K562 (cell line): ENCODE measurements at regions not wholly inside any gene's neighbourhood (a gene's known extent, or its start where the extent isn't known, plus 50 kb on each side); places are given as distances from the start of the nearest gene placed in this dataset.

ENCODE experiments used
- ATAC-seq: fragments of 200-7000 bp; cut with Tn5 transposase; 3 replicates; pipeline ENCODE4 v1.9.1; 2020; ENCODE audit warnings: moderate library complexity
- BruUV-seq: library from RNA; stranded (reverse); fragments of 400-500 nt; replicated peaks from 2 replicates; lab custom pipeline; 2021; lab: Mats Ljungman, UMichigan
- CTCF ChIA-PET: fragments of 300-600 bp; formaldehyde crosslinking; extraction: SDS; loops from one replicate; lab custom pipeline; 2021; ENCODE audit warnings: low intra/inter-chr PET ratio; lab: Yijun Ruan, JAX
- POLR2A ChIA-PET: fragments of 300-600, 350-650 bp; sonication (Branson Sonifier 250); formaldehyde crosslinking; extraction: SDS; loops from one replicate; lab custom pipeline; 2021; ENCODE audit warnings: antibody characterized with exemption, inconsistent platforms; lab: Yijun Ruan, JAX
- DNase-seq, 4 experiments: peaks; one replicate each; pipeline versions ENCODE4 v3.0.0 to v3.0.0-alpha.2; 2011 to 2018; ENCODE audit warnings: low spot score in 3 of 4, mixed read lengths in 3 of 4; ENCODE audit errors: extremely low read depth in 1 of 4
- FAIRE-seq: peaks from 2 replicates; lab custom pipeline; 2011; peaks lifted over from hg19 to GRCh38; lab: Jason Lieb, UNC
- H2AFZ ChIP-seq: 2 replicates; pipeline ENCODE4 v1.6.0; 2011; ENCODE audit warnings: low read depth, low read length, control low read depth, inconsistent platforms
- H3K27ac ChIP-seq: fragments of 200-600 bp; 3 replicates; pipeline ENCODE4 v1.8.0; 2011; ENCODE audit warnings: low read depth, mild to moderate bottlenecking, control low read depth, inconsistent platforms, low read length, moderate library complexity, mixed read lengths; ENCODE audit errors: extremely low read depth
- H3K27me3 ChIP-seq, 2 experiments: fragments of 300-600 bp in 1 of 2; 2 replicates in 1 of 2; 3 replicates in 1 of 2; pipeline versions ENCODE4 v1.6.0 to v1.8.0; 2011; ENCODE audit warnings: inconsistent platforms in 2 of 2, low read length in 2 of 2, mild to moderate bottlenecking in 1 of 2, mixed read lengths in 1 of 2, moderate library complexity in 1 of 2; ENCODE audit not compliant: control insufficient read depth in 2 of 2, insufficient read depth in 2 of 2
- H3K36me3 ChIP-seq: fragments of 300-600 bp; 3 replicates; pipeline ENCODE4 v1.8.0; 2011; ENCODE audit warnings: mild to moderate bottlenecking, low read length, inconsistent platforms; ENCODE audit not compliant: control insufficient read depth, insufficient read depth
- H3K4me1 ChIP-seq, 2 experiments: fragments of 200-600 bp in 1 of 2; replicated peaks in 1 of 2; 2 replicates in 1 of 2; 3 replicates in 1 of 2; pipeline versions ENCODE4 v1.5.1 to v1.8.0; 2011; ENCODE audit warnings: inconsistent platforms in 2 of 2, low read length in 2 of 2, mild to moderate bottlenecking in 1 of 2, mixed read lengths in 1 of 2, moderate library complexity in 1 of 2; ENCODE audit not compliant: control insufficient read depth in 2 of 2, insufficient read depth in 2 of 2
- H3K4me2 ChIP-seq: 2 replicates; pipeline ENCODE4 v1.6.1; 2011; ENCODE audit warnings: low read length, control low read depth, inconsistent platforms, mixed read lengths; ENCODE audit not compliant: insufficient read depth
- H3K4me3 ChIP-seq: fragments of 200-600 bp; sonication (generic), shearing (Covaris generic); 2 replicates; pipeline ENCODE4 v1.5.1; 2016; ENCODE audit warnings: control low read depth, inconsistent platforms
- H3K79me2 ChIP-seq: fragments of 200-600 bp; 3 replicates; pipeline ENCODE4 v1.8.0; 2011; ENCODE audit warnings: low read length, inconsistent platforms; ENCODE audit not compliant: control insufficient read depth, insufficient read depth
- H3K9ac ChIP-seq, 2 experiments: 2 replicates each; pipeline versions ENCODE4 v1.6.0 to v1.6.1; 2011; ENCODE audit warnings: low read depth in 2 of 2, low read length in 2 of 2, control low read depth in 1 of 2, inconsistent platforms in 1 of 2, mild to moderate bottlenecking in 1 of 2, mixed read lengths in 1 of 2; ENCODE audit not compliant: insufficient read depth in 1 of 2
- H3K9me1 ChIP-seq: one replicate; pipeline ENCODE4 v1.6.0; 2011; ENCODE audit warnings: inconsistent platforms, mild to moderate bottlenecking, low read length, moderate library complexity; ENCODE audit not compliant: control insufficient read depth, insufficient read depth
- H3K9me3 ChIP-seq: replicated peaks from 2 replicates; pipeline ENCODE4 v1.5.1; 2011; ENCODE audit warnings: low read depth, low read length, inconsistent platforms; ENCODE audit not compliant: control insufficient read depth, insufficient read depth
- H4K20me1 ChIP-seq: replicated peaks from 2 replicates; pipeline ENCODE4 v1.6.1; 2011; ENCODE audit warnings: low read length, inconsistent platforms, mixed read lengths; ENCODE audit not compliant: control insufficient read depth, insufficient read depth
- CEBPB ChIP-seq: fragments of 450-650 bp; IDR thresholded peaks from 2 replicates; pipeline ENCODE4 v1.6.1; 2016; ENCODE audit warnings: missing genetic modification characterization, missing compliant biosample characterization
- ETS1 ChIP-seq: conservative IDR thresholded peaks from 2 replicates; pipeline ENCODE4 v1.6.1; 2011; ENCODE audit warnings: low read depth, mild to moderate bottlenecking, low read length; ENCODE audit not compliant: control insufficient read depth
- ETV5 ChIP-seq: sonication (generic); formaldehyde crosslinking; IDR thresholded peaks from 2 replicates; pipeline ENCODE4 v1.4.0; 2020; ENCODE audit warnings: low read depth, mild to moderate bottlenecking, missing genetic modification reagents
- FOXP4 ChIP-seq: sonication (generic); formaldehyde crosslinking; IDR thresholded peaks from 2 replicates; pipeline ENCODE4 v1.8.0; 2022; ENCODE audit warnings: mild to moderate bottlenecking, missing genetic modification reagents, borderline replicate concordance
- NRF1 ChIP-seq, 2 experiments: fragments of 450-650 bp; IDR thresholded peaks in 1 of 2; conservative IDR thresholded peaks in 1 of 2; 2 replicates each; pipeline ENCODE4 v1.6.1; 2014; ENCODE audit warnings: mild to moderate bottlenecking in 2 of 2
- PPARD ChIP-seq: fragments of 250-450 bp; sonication (Bioruptor Pico); IDR thresholded peaks from 2 replicates; pipeline ENCODE4 v1.8.0; 2022; ENCODE audit warnings: inconsistent platforms, mild to moderate bottlenecking, moderate library complexity
- PRPF4 ChIP-seq: fragments of 200-400 bp; formaldehyde crosslinking; IDR thresholded peaks from one replicate; pipeline ENCODE4 v1.6.1; 2017; ENCODE audit warnings: low read length, low read depth, mild to moderate bottlenecking; ENCODE audit not compliant: insufficient read depth, poor library complexity, severe bottlenecking
- XRCC3 ChIP-seq: fragments of 450-650 bp; IDR thresholded peaks from 2 replicates; pipeline ENCODE4 v1.6.1; 2017; ENCODE audit warnings: mild to moderate bottlenecking, moderate library complexity
- WGBS: fragments of 100-300 bp; shearing (Covaris generic); methylation state at CpG from one replicate; pipeline ENCODE4 v1.1.6; 2016; ENCODE audit warnings: low coverage, mixed read lengths; ENCODE audit not compliant: insufficient coverage; ENCODE audit errors: missing lambda C conversion rate; 5-methylcytosine and 5-hydroxymethylcytosine counted together
- in situ Hi-C: fragments of 300-500 bp; cut with MboI; formaldehyde crosslinking; loops from 4 replicates; pipeline ENCODE4 v1.15.0; 2018; ENCODE audit warnings: inconsistent platforms, mixed read lengths
- intact Hi-C: fragments of 100-400 bp; cut with micrococcal nuclease; formaldehyde crosslinking; loops from 2 replicates; pipeline ENCODE4 v1.14.2; 2022
- TF ChIP-seq, protein P1 (sequence below): fragments of 450-650 bp; conservative IDR thresholded peaks from 2 replicates; pipeline ENCODE4 v1.6.1; 2016; ENCODE audit warnings: missing genetic modification characterization, low read depth, mild to moderate bottlenecking, control low read depth, missing compliant biosample characterization

GRCh38 chr7:156140447-156140846 is 328.2 kb upstream of the SHH start:
- in situ Hi-C loops: no loop called here
- Histone ChIP-seq H3K4me1 (no peaks in the 10 kb centered on the region), H4K20me1 (no peaks in the 10 kb centered on the region), H3K27me3 (peaks cover 27 to 56% of the 10 kb centered on the region in 2 experiments), H3K4me3 (no peak overlapping the region), H2AFZ (no peak overlapping the region), H3K27ac (no peak overlapping the region), H3K9me1 (no peaks in the 10 kb centered on the region), H3K9me3 (no peaks in the 10 kb centered on the region), H3K9ac (no peak overlapping the region), H3K4me2 (no peak overlapping the region), H3K79me2 (no peaks in the 10 kb centered on the region), H3K36me3 (no peaks in the 10 kb centered on the region)
- no peak for TF ChIP-seq NRF1 (conservative IDR thresholded peaks at IDR 0.05 in 1 of 2, IDR thresholded peaks at IDR 0.05 in 1 of 2)
- TF ChIP-seq, protein P1, sequence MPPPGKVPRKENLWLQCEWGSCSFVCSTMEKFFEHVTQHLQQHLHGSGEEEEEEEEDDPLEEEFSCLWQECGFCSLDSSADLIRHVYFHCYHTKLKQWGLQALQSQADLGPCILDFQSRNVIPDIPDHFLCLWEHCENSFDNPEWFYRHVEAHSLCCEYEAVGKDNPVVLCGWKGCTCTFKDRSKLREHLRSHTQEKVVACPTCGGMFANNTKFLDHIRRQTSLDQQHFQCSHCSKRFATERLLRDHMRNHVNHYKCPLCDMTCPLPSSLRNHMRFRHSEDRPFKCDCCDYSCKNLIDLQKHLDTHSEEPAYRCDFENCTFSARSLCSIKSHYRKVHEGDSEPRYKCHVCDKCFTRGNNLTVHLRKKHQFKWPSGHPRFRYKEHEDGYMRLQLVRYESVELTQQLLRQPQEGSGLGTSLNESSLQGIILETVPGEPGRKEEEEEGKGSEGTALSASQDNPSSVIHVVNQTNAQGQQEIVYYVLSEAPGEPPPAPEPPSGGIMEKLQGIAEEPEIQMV: no peak
- no peak for DNase-seq
- no peak for ATAC-seq
- 1% methylated on average over 7 of the region's 7 CpGs for WGBS
- intact Hi-C loops: no loop called here
- ChIA-PET CTCF (no interaction called here), POLR2A (no interaction called here)
- no TSS peak for BruUV-seq
- FAIRE-seq: no peak

DNA sequence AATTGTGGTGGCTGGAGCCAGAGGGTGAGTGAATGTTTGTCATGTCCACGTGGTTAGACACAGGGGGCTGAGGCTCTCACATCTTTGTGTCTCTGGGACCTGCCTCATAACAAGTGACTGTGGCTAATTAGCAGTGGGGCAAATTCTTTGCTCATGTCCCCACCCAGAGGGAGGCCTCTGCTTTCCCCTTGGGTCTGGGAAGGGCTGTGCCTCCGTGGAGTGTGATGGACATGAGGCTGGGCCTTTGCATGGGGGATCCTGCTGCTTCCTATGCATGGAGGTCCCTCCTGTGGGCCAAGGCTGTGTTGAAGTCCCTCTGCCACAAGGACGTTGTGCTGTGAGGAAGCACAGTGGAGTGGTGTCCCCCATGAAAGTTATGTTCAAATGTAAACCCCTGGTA is 327.4 kb upstream of the SHH start:
- Histone ChIP-seq H3K9ac (no peak overlapping the region), H3K4me3 (no peak overlapping the region), H3K27ac (no peak overlapping the region), H3K36me3 (no peaks in the 10 kb centered on the region), H3K27me3 (peaks cover 20 to 48% of the 10 kb centered on the region in 2 experiments), H2AFZ (no peak overlapping the region), H3K79me2 (no peaks in the 10 kb centered on the region), H3K4me1 (no peaks in the 10 kb centered on the region), H3K9me1 (no peaks in the 10 kb centered on the region), H3K9me3 (no peaks in the 10 kb centered on the region), H4K20me1 (no peaks in the 10 kb centered on the region), H3K4me2 (no peak overlapping the region)
- ChIA-PET POLR2A (interaction anchor here (0.6 kb wide), 1 partner anchor 28 kb away, joined by 3 read pairs; no protein-coding TSS in a partner anchor), CTCF (no interaction called here)
- ATAC-seq (no peak), DNase-seq (no peak), FAIRE-seq (no peak)
- 1% methylated on average over 3 of the region's 3 CpGs for WGBS
- no TSS peak for BruUV-seq
- in situ Hi-C loops (no loop called here), intact Hi-C loops (no loop called here)
- TF ChIP-seq ETS1 (no peak), CEBPB (tag) (no peak), PPARD (CRISPR knock-in tag) (no peak), XRCC3 (no peak), PRPF4 (no peak), FOXP4 (CRISPR knock-in tag) (no peak), ETV5 (no peak)
